K562 (cell line): ENCODE measurements at regions not wholly inside any gene's neighbourhood (a gene's known extent, or its start where the extent isn't known, plus 50 kb on each side); places are given as distances from the start of the nearest gene placed in this dataset.

Experiments used
- ATAC-seq: fragments of 200-7000 bp; cut with Tn5 transposase; 3 replicates; pipeline ENCODE4 v1.9.1; 2020; ENCODE audit warnings: moderate library complexity
- BruUV-seq: library from RNA; stranded (reverse); fragments of 400-500 nt; replicated peaks from 2 replicates; lab custom pipeline; 2021; lab: Mats Ljungman, UMichigan
- CTCF ChIA-PET: fragments of 300-600 bp; formaldehyde crosslinking; extraction: SDS; loops from one replicate; lab custom pipeline; 2021; ENCODE audit warnings: low intra/inter-chr PET ratio; lab: Yijun Ruan, JAX
- POLR2A ChIA-PET: fragments of 300-600, 350-650 bp; sonication (Branson Sonifier 250); formaldehyde crosslinking; extraction: SDS; loops from one replicate; lab custom pipeline; 2021; ENCODE audit warnings: antibody characterized with exemption, inconsistent platforms; lab: Yijun Ruan, JAX
- DNase-seq, 4 experiments: peaks; one replicate each; pipeline versions ENCODE4 v3.0.0 to v3.0.0-alpha.2; 2011 to 2018; ENCODE audit warnings: low spot score in 3 of 4, mixed read lengths in 3 of 4; ENCODE audit errors: extremely low read depth in 1 of 4
- FAIRE-seq: peaks from 2 replicates; lab custom pipeline; 2011; peaks lifted over from hg19 to GRCh38; lab: Jason Lieb, UNC
- H2AFZ ChIP-seq: 2 replicates; pipeline ENCODE4 v1.6.0; 2011; ENCODE audit warnings: low read depth, low read length, control low read depth, inconsistent platforms
- H3K27ac ChIP-seq: fragments of 200-600 bp; 3 replicates; pipeline ENCODE4 v1.8.0; 2011; ENCODE audit warnings: low read depth, mild to moderate bottlenecking, control low read depth, inconsistent platforms, low read length, moderate library complexity, mixed read lengths; ENCODE audit errors: extremely low read depth
- H3K27me3 ChIP-seq, 2 experiments: fragments of 300-600 bp in 1 of 2; 2 replicates in 1 of 2; 3 replicates in 1 of 2; pipeline versions ENCODE4 v1.6.0 to v1.8.0; 2011; ENCODE audit warnings: inconsistent platforms in 2 of 2, low read length in 2 of 2, mild to moderate bottlenecking in 1 of 2, mixed read lengths in 1 of 2, moderate library complexity in 1 of 2; ENCODE audit not compliant: control insufficient read depth in 2 of 2, insufficient read depth in 2 of 2
- H3K36me3 ChIP-seq: fragments of 300-600 bp; 3 replicates; pipeline ENCODE4 v1.8.0; 2011; ENCODE audit warnings: mild to moderate bottlenecking, low read length, inconsistent platforms; ENCODE audit not compliant: control insufficient read depth, insufficient read depth
- H3K4me1 ChIP-seq, 2 experiments: fragments of 200-600 bp in 1 of 2; replicated peaks in 1 of 2; 2 replicates in 1 of 2; 3 replicates in 1 of 2; pipeline versions ENCODE4 v1.5.1 to v1.8.0; 2011; ENCODE audit warnings: inconsistent platforms in 2 of 2, low read length in 2 of 2, mild to moderate bottlenecking in 1 of 2, mixed read lengths in 1 of 2, moderate library complexity in 1 of 2; ENCODE audit not compliant: control insufficient read depth in 2 of 2, insufficient read depth in 2 of 2
- H3K4me2 ChIP-seq: 2 replicates; pipeline ENCODE4 v1.6.1; 2011; ENCODE audit warnings: low read length, control low read depth, inconsistent platforms, mixed read lengths; ENCODE audit not compliant: insufficient read depth
- H3K4me3 ChIP-seq: fragments of 200-600 bp; sonication (generic), shearing (Covaris generic); 2 replicates; pipeline ENCODE4 v1.5.1; 2016; ENCODE audit warnings: control low read depth, inconsistent platforms
- H3K79me2 ChIP-seq: fragments of 200-600 bp; 3 replicates; pipeline ENCODE4 v1.8.0; 2011; ENCODE audit warnings: low read length, inconsistent platforms; ENCODE audit not compliant: control insufficient read depth, insufficient read depth
- H3K9ac ChIP-seq, 2 experiments: 2 replicates each; pipeline versions ENCODE4 v1.6.0 to v1.6.1; 2011; ENCODE audit warnings: low read depth in 2 of 2, low read length in 2 of 2, control low read depth in 1 of 2, inconsistent platforms in 1 of 2, mild to moderate bottlenecking in 1 of 2, mixed read lengths in 1 of 2; ENCODE audit not compliant: insufficient read depth in 1 of 2
- H3K9me1 ChIP-seq: one replicate; pipeline ENCODE4 v1.6.0; 2011; ENCODE audit warnings: inconsistent platforms, mild to moderate bottlenecking, low read length, moderate library complexity; ENCODE audit not compliant: control insufficient read depth, insufficient read depth
- H3K9me3 ChIP-seq: replicated peaks from 2 replicates; pipeline ENCODE4 v1.5.1; 2011; ENCODE audit warnings: low read depth, low read length, inconsistent platforms; ENCODE audit not compliant: control insufficient read depth, insufficient read depth
- H4K20me1 ChIP-seq: replicated peaks from 2 replicates; pipeline ENCODE4 v1.6.1; 2011; ENCODE audit warnings: low read length, inconsistent platforms, mixed read lengths; ENCODE audit not compliant: control insufficient read depth, insufficient read depth
- CLOCK ChIP-seq: fragments of 250-450 bp; sonication (Bioruptor Pico); IDR thresholded peaks from 2 replicates; pipeline ENCODE4 v1.4.0; 2020; ENCODE audit warnings: mild to moderate bottlenecking, moderate library complexity, borderline replicate concordance
- EHMT2 ChIP-seq: fragments of 450-650 bp; IDR thresholded peaks from 2 replicates; pipeline ENCODE4 v1.6.1; 2018; ENCODE audit warnings: antibody characterized with exemption
- EWSR1 ChIP-seq: fragments of 450-650 bp; IDR thresholded peaks from 2 replicates; pipeline ENCODE4 v1.6.1; 2018; ENCODE audit warnings: borderline replicate concordance, mild to moderate bottlenecking, low read depth, moderate library complexity; ENCODE audit not compliant: partially characterized antibody
- GATAD2B ChIP-seq: fragments of 450-650 bp; IDR thresholded peaks from 2 replicates; pipeline ENCODE4 v1.6.1; 2017; ENCODE audit warnings: mild to moderate bottlenecking, borderline replicate concordance
- MCM2 ChIP-seq: fragments of 450-650 bp; IDR thresholded peaks from 2 replicates; pipeline ENCODE4 v1.6.1; 2017; ENCODE audit warnings: low read depth, mild to moderate bottlenecking
- MTF1 ChIP-seq: fragments of 250-450 bp; sonication (Bioruptor Pico); IDR thresholded peaks from 2 replicates; pipeline ENCODE4 v1.9.0; 2021; ENCODE audit warnings: moderate library complexity, mild to moderate bottlenecking, inconsistent platforms, borderline replicate concordance
- NR2C2 ChIP-seq, 2 experiments: fragments of 200-800 bp in 1 of 2; sonication (Bioruptor generic) in 1 of 2; sonication (generic) in 1 of 2; formaldehyde crosslinking in 1 of 2; IDR thresholded peaks; 2 replicates each; pipeline versions ENCODE4 v1.6.1 to v1.8.0; 2016 to 2022; ENCODE audit warnings: mild to moderate bottlenecking in 1 of 2, missing compliant biosample characterization in 1 of 2, missing genetic modification characterization in 1 of 2, missing genetic modification reagents in 1 of 2
- ZC3H11A ChIP-seq: IDR thresholded peaks from 2 replicates; pipeline ENCODE4 v1.6.1; 2012; ENCODE audit warnings: low read depth, low read length, improper control_type of control experiment
- ZNF133 ChIP-seq: fragments of 250-450 bp; sonication (Bioruptor Pico); IDR thresholded peaks from 2 replicates; pipeline ENCODE4 v1.4.0; 2020; ENCODE audit warnings: mild to moderate bottlenecking
- ZNF277 ChIP-seq: fragments of 250-450 bp; sonication (Bioruptor Pico); IDR thresholded peaks from 2 replicates; pipeline ENCODE4 v1.8.0; 2022; ENCODE audit warnings: inconsistent platforms, mild to moderate bottlenecking, moderate library complexity, borderline replicate concordance
- ZNF407 ChIP-seq: fragments of 450-650 bp; IDR thresholded peaks from 2 replicates; pipeline ENCODE4 v1.6.1; 2016; ENCODE audit warnings: low read depth
- WGBS: fragments of 100-300 bp; shearing (Covaris generic); methylation state at CpG from one replicate; pipeline ENCODE4 v1.1.6; 2016; ENCODE audit warnings: low coverage, mixed read lengths; ENCODE audit not compliant: insufficient coverage; ENCODE audit errors: missing lambda C conversion rate; 5-methylcytosine and 5-hydroxymethylcytosine counted together
- in situ Hi-C: fragments of 300-500 bp; cut with MboI; formaldehyde crosslinking; loops from 4 replicates; pipeline ENCODE4 v1.15.0; 2018; ENCODE audit warnings: inconsistent platforms, mixed read lengths
- intact Hi-C: fragments of 100-400 bp; cut with micrococcal nuclease; formaldehyde crosslinking; loops from 2 replicates; pipeline ENCODE4 v1.14.2; 2022

- DNase-seq (no peak), ATAC-seq (no peak), FAIRE-seq (no peak)
- ChIA-PET CTCF (no interaction called here), POLR2A (interaction anchor here (0.6 kb wide), 1 partner anchor 9 kb away, joined by 3 read pairs; no protein-coding TSS in a partner anchor)
- 0 out of 2 replicates have a peak, but pooled peaks cover 2% of the 10 kb centered on the region for H4K20me1 ChIP-seq
- WGBS, result 0% methylated on average over 1 of the region's 1 CpG
- H3K4me3 ChIP-seq, result no peak overlapping the region
- no peaks in the 10 kb centered on the region for H3K9me1 ChIP-seq
- no peak overlapping the region for H3K9ac ChIP-seq
- no peak overlapping the region for H3K27ac ChIP-seq
- no peak overlapping the region for H2AFZ ChIP-seq
- H3K27me3 ChIP-seq, result peaks cover 0 to 14% of the 10 kb centered on the region in 2 experiments; a peak in 4 of 5 replicates
- no TSS peak for BruUV-seq
- H3K4me2 ChIP-seq, result no peak overlapping the region
- intact Hi-C loops, result no loop called here
- no peaks in the 10 kb centered on the region for H3K79me2 ChIP-seq
- in situ Hi-C loops, result no loop called here
- H3K9me3 ChIP-seq, result no peaks in the 10 kb centered on the region
- H3K36me3 ChIP-seq, result no peaks in the 10 kb centered on the region
- no peaks in the 10 kb centered on the region for H3K4me1 ChIP-seq
- no peak for TF ChIP-seq NR2C2 (CRISPR knock-in tag; IDR thresholded peaks at IDR 0.05)
- TF ChIP-seq NR2C2 (tag; IDR thresholded peaks at IDR 0.05), result no peak
- TF ChIP-seq ZNF133, result no peak
- no peak for TF ChIP-seq ZNF407
- TF ChIP-seq CLOCK (CRISPR knock-in tag), result no peak
- no peak for TF ChIP-seq ZC3H11A
- no peak for TF ChIP-seq MTF1
- no peak for TF ChIP-seq ZNF277 (CRISPR knock-in tag)
- no peak for TF ChIP-seq GATAD2B
- TF ChIP-seq EHMT2, result no peak
- no peak for TF ChIP-seq EWSR1
- no peak for TF ChIP-seq MCM2
Observed at GRCh38 chr7:67463983-67464382, 467.4 kb downstream of the TYW1 start.
